ENCODE measurements at regions not wholly inside any gene's neighbourhood (a gene's known extent, or its start where the extent isn't known, plus 50 kb on each side); places are given as distances from the start of the nearest gene placed in this dataset.

DNA sequence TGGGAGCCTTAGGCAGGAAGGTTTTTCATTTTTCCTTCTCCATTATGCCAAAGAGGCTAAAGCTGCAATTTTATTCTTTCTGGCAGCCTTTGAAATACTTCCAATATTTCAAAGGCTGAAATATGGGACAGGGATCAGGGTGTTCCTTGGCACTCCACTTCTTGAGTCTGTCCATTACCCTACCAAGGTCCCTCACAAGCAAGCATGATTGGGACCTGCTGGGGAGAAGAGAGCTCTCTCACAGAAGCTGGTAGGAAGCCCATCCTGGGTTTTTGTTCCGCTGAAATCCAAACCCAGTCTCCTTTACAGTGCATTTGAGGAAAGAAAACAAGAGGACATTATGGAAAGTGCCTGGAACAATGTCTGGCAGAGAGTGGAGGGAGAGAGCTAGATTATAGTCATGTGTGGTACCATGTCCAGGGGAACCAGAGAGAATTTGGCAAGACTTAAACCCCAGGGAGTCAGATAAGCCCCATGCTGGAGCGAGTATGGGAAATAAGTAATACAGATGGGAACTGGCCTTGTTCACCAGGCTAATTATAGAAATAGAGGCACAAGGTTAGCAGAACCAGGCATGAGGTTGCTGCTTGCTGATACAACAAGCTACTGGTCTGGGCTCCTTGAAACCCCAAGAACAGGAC is 104.7 kb downstream of the LSM5 start:
- ATAC-seq (no peak), DNase-seq (no peak)
- Histone ChIP-seq H3K27me3 (ENCODE audit: control insufficient read depth in 2 of 2, insufficient read depth in 2 of 2, low read length in 2 of 2) (no peaks in the 10 kb centered on the region), H3K4me1 (ENCODE audit: control insufficient read depth in 2 of 2, insufficient read depth in 2 of 2, low read length in 2 of 2) (no peaks in the 10 kb centered on the region), H3K27ac (ENCODE audit: low read depth, low read length) (no peak overlapping the region), H3K9me3 (ENCODE audit: control insufficient read depth in 2 of 3, low read length in 3 of 3) (no peaks in the 10 kb centered on the region), H3K36me3 (ENCODE audit: control insufficient read depth in 2 of 3, insufficient read depth in 3 of 3, low read length in 3 of 3) (no peaks in the 10 kb centered on the region), H3K4me3 (ENCODE audit: low read length) (no peak overlapping the region)
- H3K36me3 Mint-ChIP-seq = no peaks in the 10 kb centered on the region
- H3K4me1 Mint-ChIP-seq = no peaks in the 10 kb centered on the region
- ChIA-PET POLR2A (no interaction called here), CTCF (no interaction called here)
- no peak overlapping the region for H3K27ac Mint-ChIP-seq
- no peak overlapping the region for H3K4me3 Mint-ChIP-seq
- intact Hi-C loops (cut with micrococcal nuclease) = no loop called here
- H3K9me3 Mint-ChIP-seq = peaks cover 0 to 15% (median 5%) of the 10 kb centered on the region in 11 donors
- H3K27me3 Mint-ChIP-seq = peaks cover 0 to 50% (median 35%) of the 10 kb centered on the region in 5 donors

GRCh38 chr7:32381024-32381601 is 109.1 kb downstream of the LSM5 start:
- peaks cover 0 to 52% (median 38%) of the 10 kb centered on the region in 5 donors for H3K27me3 Mint-ChIP-seq
- ATAC-seq (no peak), DNase-seq (no peak)
- peaks cover 0 to 10% (median 4%) of the 10 kb centered on the region in 11 donors for H3K9me3 Mint-ChIP-seq
- Histone ChIP-seq H3K9me3 (ENCODE audit: control insufficient read depth in 2 of 3, low read length in 3 of 3) (no peaks in the 10 kb centered on the region), H3K4me1 (ENCODE audit: control insufficient read depth in 2 of 2, insufficient read depth in 2 of 2, low read length in 2 of 2) (no peaks in the 10 kb centered on the region), H3K36me3 (ENCODE audit: control insufficient read depth in 2 of 3, insufficient read depth in 3 of 3, low read length in 3 of 3) (no peaks in the 10 kb centered on the region), H3K4me3 (ENCODE audit: low read length) (no peak overlapping the region), H3K27me3 (ENCODE audit: control insufficient read depth in 2 of 2, insufficient read depth in 2 of 2, low read length in 2 of 2) (no peaks in the 10 kb centered on the region), H3K27ac (ENCODE audit: low read depth, low read length) (no peak overlapping the region)
- H3K4me3 Mint-ChIP-seq = no peak overlapping the region
- H3K4me1 Mint-ChIP-seq = no peaks in the 10 kb centered on the region
- POLR2A ChIA-PET = no interaction called here
- H3K27ac Mint-ChIP-seq = no peak overlapping the region
- intact Hi-C loops (cut with micrococcal nuclease) = no loop called here
- CTCF ChIA-PET = no interaction called here
- no peaks in the 10 kb centered on the region for H3K36me3 Mint-ChIP-seq

GRCh38 chr7:32379510-32380112 is 110.6 kb downstream of the LSM5 start:
- no peaks in the 10 kb centered on the region for H3K4me1 Mint-ChIP-seq

DNA sequence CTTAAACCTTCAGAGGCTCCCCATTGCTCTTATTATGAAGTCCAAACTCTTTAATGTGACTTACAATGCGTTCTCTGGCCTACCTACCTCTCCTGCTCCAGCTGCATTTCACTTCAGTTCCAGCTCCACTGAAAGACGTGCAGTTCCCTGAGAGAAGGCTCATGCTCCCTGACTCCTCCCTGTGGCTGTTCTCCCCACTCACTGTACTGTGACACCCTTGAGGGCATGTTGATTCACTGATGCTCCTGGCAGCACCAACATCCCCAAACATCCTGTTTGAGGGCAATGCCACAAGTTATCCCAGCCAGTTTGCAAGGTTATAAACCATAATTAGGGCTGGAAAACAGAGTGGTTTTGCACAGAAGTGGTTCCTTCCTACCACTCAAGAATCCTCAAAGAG is 111.2 kb downstream of the LSM5 start:
- no peaks in the 10 kb centered on the region for H3K36me3 ChIP-seq (ENCODE audit: control insufficient read depth in 2 of 3, insufficient read depth in 3 of 3, low read length in 3 of 3)
- no peaks in the 10 kb centered on the region for H3K4me1 ChIP-seq (ENCODE audit: control insufficient read depth in 2 of 2, insufficient read depth in 2 of 2, low read length in 2 of 2)
- Mint-ChIP-seq H3K36me3 (no peaks in the 10 kb centered on the region), H3K27me3 (peaks cover 0 to 39% (median 26%) of the 10 kb centered on the region in 5 donors), H3K27ac (no peak overlapping the region), H3K4me3 (no peak overlapping the region), H3K9me3 (peaks cover 0 to 10% (median 4%) of the 10 kb centered on the region in 11 donors), H3K4me1 (no peaks in the 10 kb centered on the region)
- no peak overlapping the region for H3K27ac ChIP-seq (ENCODE audit: low read depth, low read length)
- no peak overlapping the region for H3K4me3 ChIP-seq (ENCODE audit: low read length)
- CTCF ChIA-PET = no interaction called here
- POLR2A ChIA-PET = no interaction called here
- intact Hi-C loops (cut with micrococcal nuclease) = no loop called here
- H3K27me3 ChIP-seq (ENCODE audit: control insufficient read depth in 2 of 2, insufficient read depth in 2 of 2, low read length in 2 of 2) = no peaks in the 10 kb centered on the region
- DNase-seq (no peak), ATAC-seq (no peak)
- H3K9me3 ChIP-seq (ENCODE audit: control insufficient read depth in 2 of 3, low read length in 3 of 3) = no peaks in the 10 kb centered on the region

More at GRCh38 chr7:32379510-32380112, 110.6 kb downstream of the LSM5 start:
- ATAC-seq = no peak
- Mint-ChIP-seq H3K27ac (no peak overlapping the region), H3K4me3 (no peak overlapping the region), H3K36me3 (no peaks in the 10 kb centered on the region), H3K27me3 (peaks cover 0 to 41% (median 28%) of the 10 kb centered on the region in 5 donors), H3K9me3 (peaks cover 0 to 10% (median 4%) of the 10 kb centered on the region in 11 donors)
- intact Hi-C loops (cut with micrococcal nuclease) = no loop called here
- no peaks in the 10 kb centered on the region for H3K27me3 ChIP-seq (ENCODE audit: control insufficient read depth in 2 of 2, insufficient read depth in 2 of 2, low read length in 2 of 2)
- ChIA-PET POLR2A (no interaction called here), CTCF (no interaction called here)
- H3K4me3 ChIP-seq (ENCODE audit: low read length) = no peak overlapping the region
- no peaks in the 10 kb centered on the region for H3K4me1 ChIP-seq (ENCODE audit: control insufficient read depth in 2 of 2, insufficient read depth in 2 of 2, low read length in 2 of 2)
- no peak overlapping the region for H3K27ac ChIP-seq (ENCODE audit: low read depth, low read length)
- no peaks in the 10 kb centered on the region for H3K9me3 ChIP-seq (ENCODE audit: control insufficient read depth in 2 of 3, low read length in 3 of 3)
- no peak for DNase-seq
- H3K36me3 ChIP-seq (ENCODE audit: control insufficient read depth in 2 of 3, insufficient read depth in 3 of 3, low read length in 3 of 3) = no peaks in the 10 kb centered on the region

DNA sequence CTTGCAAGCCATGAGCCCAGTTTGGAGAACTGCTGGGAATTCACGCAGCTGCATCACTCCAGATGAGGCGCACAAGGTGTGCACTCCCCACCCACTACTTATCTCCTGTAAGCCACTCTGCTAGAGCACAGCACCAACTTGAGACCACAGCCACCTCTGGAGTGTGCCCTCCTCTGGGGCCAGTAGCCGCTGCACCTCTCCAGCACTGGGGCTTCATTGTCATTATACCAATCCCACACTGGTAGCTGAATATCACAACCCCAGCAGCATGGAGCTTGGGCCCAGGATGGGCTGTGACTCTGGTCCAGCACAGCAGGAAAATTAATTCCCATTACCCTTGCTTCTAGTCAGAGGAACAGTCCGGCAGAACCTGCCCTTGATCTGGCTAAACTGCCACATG is 125.6 kb downstream of the LSM5 start:
- intact Hi-C loops (cut with micrococcal nuclease) = no loop called here
- POLR2A ChIA-PET = no interaction called here
- CTCF ChIA-PET = no interaction called here

DNA sequence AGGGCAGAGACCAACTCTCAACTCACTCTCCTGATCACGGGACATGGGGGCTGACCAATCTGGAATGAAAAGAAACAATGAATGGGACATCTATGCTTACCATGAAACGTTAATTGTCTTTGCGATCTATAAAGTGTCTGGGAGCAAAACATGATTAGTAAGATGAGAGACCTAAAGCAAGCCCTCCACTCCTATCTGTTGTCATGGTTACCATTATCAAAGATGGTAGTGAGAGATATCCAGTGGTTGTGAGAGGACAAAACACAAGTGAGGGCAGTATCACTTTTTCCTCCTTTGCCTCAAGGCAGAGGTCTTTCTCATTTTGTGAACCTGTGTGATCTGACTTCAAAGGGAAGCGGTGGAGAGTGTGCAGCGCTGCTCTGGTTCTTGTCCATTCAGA is 130.1 kb downstream of the LSM5 start:
- Mint-ChIP-seq H3K27ac (no peak overlapping the region), H3K27me3 (peaks cover 0 to 34% (median 18%) of the 10 kb centered on the region in 5 donors), H3K36me3 (no peaks in the 10 kb centered on the region), H3K4me1 (no peaks in the 10 kb centered on the region), H3K4me3 (no peak overlapping the region), H3K9me3 (peaks cover 0 to 2% (median 0%) of the 10 kb centered on the region in 11 donors)
- ChIA-PET CTCF (no interaction called here), POLR2A (no interaction called here)
- H3K9me3 ChIP-seq (ENCODE audit: control insufficient read depth in 2 of 3, low read length in 3 of 3) = no peaks in the 10 kb centered on the region
- intact Hi-C loops (cut with micrococcal nuclease) = no loop called here
- no peak overlapping the region for H3K27ac ChIP-seq (ENCODE audit: low read depth, low read length)
- no peaks in the 10 kb centered on the region for H3K36me3 ChIP-seq (ENCODE audit: control insufficient read depth in 2 of 3, insufficient read depth in 3 of 3, low read length in 3 of 3)
- no peaks in the 10 kb centered on the region for H3K4me1 ChIP-seq (ENCODE audit: control insufficient read depth in 2 of 2, insufficient read depth in 2 of 2, low read length in 2 of 2)
- no peaks in the 10 kb centered on the region for H3K27me3 ChIP-seq (ENCODE audit: control insufficient read depth in 2 of 2, insufficient read depth in 2 of 2, low read length in 2 of 2)
- ATAC-seq = no peak
- no peak overlapping the region for H3K4me3 ChIP-seq (ENCODE audit: low read length)
- no peak for DNase-seq

More for the DNA sequence above, 125.6 kb downstream of the LSM5 start:
- H3K36me3 ChIP-seq (ENCODE audit: control insufficient read depth in 2 of 3, insufficient read depth in 3 of 3, low read length in 3 of 3) = no peaks in the 10 kb centered on the region
- no peak overlapping the region for H3K4me3 ChIP-seq (ENCODE audit: low read length)
- H3K4me1 ChIP-seq (ENCODE audit: control insufficient read depth in 2 of 2, insufficient read depth in 2 of 2, low read length in 2 of 2) = no peaks in the 10 kb centered on the region
- Mint-ChIP-seq H3K4me3 (no peak overlapping the region), H3K27ac (no peak overlapping the region), H3K36me3 (peaks cover 0 to 4% (median 0%) of the 10 kb centered on the region in 5 donors), H3K4me1 (no peaks in the 10 kb centered on the region), H3K9me3 (peaks cover 0 to 26% (median 17%) of the 10 kb centered on the region in 11 donors), H3K27me3 (peaks cover 0 to 39% (median 15%) of the 10 kb centered on the region in 5 donors)
- no peaks in the 10 kb centered on the region for H3K9me3 ChIP-seq (ENCODE audit: control insufficient read depth in 2 of 3, low read length in 3 of 3)
- ATAC-seq = no peak
- DNase-seq = no peak
- no peak overlapping the region for H3K27ac ChIP-seq (ENCODE audit: low read depth, low read length)
- no peaks in the 10 kb centered on the region for H3K27me3 ChIP-seq (ENCODE audit: control insufficient read depth in 2 of 2, insufficient read depth in 2 of 2, low read length in 2 of 2)

All from naive thymus-derived CD4-positive, alpha-beta T cell (primary cell).